ENCODE measurements at regions not wholly inside any gene's neighbourhood (a gene's known extent, or its start where the extent isn't known, plus 50 kb on each side); places are given as distances from the start of the nearest gene placed in this dataset.

GRCh38 chr1:29585656-29586055 is 349.3 kb downstream of the PTPRU start:
- TF ChIP-seq, protein P1, sequence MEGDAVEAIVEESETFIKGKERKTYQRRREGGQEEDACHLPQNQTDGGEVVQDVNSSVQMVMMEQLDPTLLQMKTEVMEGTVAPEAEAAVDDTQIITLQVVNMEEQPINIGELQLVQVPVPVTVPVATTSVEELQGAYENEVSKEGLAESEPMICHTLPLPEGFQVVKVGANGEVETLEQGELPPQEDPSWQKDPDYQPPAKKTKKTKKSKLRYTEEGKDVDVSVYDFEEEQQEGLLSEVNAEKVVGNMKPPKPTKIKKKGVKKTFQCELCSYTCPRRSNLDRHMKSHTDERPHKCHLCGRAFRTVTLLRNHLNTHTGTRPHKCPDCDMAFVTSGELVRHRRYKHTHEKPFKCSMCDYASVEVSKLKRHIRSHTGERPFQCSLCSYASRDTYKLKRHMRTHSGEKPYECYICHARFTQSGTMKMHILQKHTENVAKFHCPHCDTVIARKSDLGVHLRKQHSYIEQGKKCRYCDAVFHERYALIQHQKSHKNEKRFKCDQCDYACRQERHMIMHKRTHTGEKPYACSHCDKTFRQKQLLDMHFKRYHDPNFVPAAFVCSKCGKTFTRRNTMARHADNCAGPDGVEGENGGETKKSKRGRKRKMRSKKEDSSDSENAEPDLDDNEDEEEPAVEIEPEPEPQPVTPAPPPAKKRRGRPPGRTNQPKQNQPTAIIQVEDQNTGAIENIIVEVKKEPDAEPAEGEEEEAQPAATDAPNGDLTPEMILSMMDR (IDR thresholded peaks at IDR 0.05; ENCODE audit: insufficient read depth, low read length, poor library complexity, severe bottlenecking): no peak
- no peaks in the 10 kb centered on the region for H3K27me3 ChIP-seq (ENCODE audit: control insufficient read depth, insufficient read depth, low read length)
- no peak overlapping the region for H3K4me3 ChIP-seq (ENCODE audit: low read depth, low read length)
- H3K36me3 ChIP-seq (ENCODE audit: control insufficient read depth, insufficient read depth, low read length): no peaks in the 10 kb centered on the region
- DNase-seq (ENCODE audit: low read depth): no peak

DNA sequence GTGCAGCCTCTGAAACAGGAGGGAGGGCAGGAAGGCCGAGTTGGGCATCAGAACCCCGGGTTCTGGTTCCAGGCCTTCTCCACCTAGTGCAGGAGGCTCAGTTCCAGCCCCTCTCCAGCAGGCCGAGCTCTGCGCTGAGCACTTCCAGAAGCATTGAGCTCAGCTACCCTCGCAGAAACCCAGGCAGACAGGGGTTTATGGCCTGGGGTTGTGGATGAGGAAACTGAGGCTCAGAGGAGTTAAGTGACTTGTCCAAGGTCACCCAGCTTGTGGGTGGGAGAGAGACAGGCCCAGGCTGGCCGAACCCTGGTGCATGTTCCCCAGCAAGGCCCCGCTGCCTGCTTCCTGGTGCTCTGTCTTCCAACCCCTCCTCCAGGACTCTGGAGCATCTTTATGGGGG is 348.9 kb downstream of the PTPRU start:
- TF ChIP-seq, protein P1 (IDR thresholded peaks at IDR 0.05; ENCODE audit: insufficient read depth, low read length, poor library complexity, severe bottlenecking): no peak
- Histone ChIP-seq H3K36me3 (ENCODE audit: control insufficient read depth, insufficient read depth, low read length) (no peaks in the 10 kb centered on the region), H3K4me3 (ENCODE audit: low read depth, low read length) (no peak overlapping the region), H3K27me3 (ENCODE audit: control insufficient read depth, insufficient read depth, low read length) (no peaks in the 10 kb centered on the region)
- no peak for DNase-seq (ENCODE audit: low read depth)

- H3K27me3 ChIP-seq (ENCODE audit: control insufficient read depth, insufficient read depth, low read length): no peaks in the 10 kb centered on the region
- TF ChIP-seq, protein P1 (IDR thresholded peaks at IDR 0.05; ENCODE audit: insufficient read depth, low read length, poor library complexity, severe bottlenecking): no peak
- no peak overlapping the region for H3K4me3 ChIP-seq (ENCODE audit: low read depth, low read length)
- H3K36me3 ChIP-seq (ENCODE audit: control insufficient read depth, insufficient read depth, low read length): no peaks in the 10 kb centered on the region
- peak; percentile 88 for DNase-seq (ENCODE audit: low read depth)
These were observed 348.5 kb downstream of the PTPRU start for GRCh38 chr1:29584776-29585175.

DNA sequence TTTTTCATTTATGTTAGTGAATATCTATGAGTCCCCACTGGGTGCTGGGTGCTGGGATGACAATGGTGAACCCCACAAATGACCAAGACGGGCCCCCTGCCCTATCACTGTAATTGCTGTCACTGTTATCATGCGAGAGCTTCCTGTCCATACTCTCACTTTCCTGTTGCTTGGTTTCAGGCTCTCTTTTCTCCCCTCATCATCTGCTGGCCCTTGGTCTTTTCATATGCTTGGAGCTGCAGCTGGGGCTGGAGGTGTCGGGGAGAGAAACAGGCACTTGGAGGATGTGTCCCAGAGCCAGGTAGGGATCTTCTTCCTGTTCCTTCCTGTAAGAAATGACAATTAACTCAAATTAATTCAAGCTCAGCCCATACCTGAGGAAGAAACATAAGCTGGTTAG is 348.0 kb downstream of the PTPRU start:
- no peaks in the 10 kb centered on the region for H3K36me3 ChIP-seq (ENCODE audit: control insufficient read depth, insufficient read depth, low read length)
- no peaks in the 10 kb centered on the region for H3K27me3 ChIP-seq (ENCODE audit: control insufficient read depth, insufficient read depth, low read length)
- H3K4me3 ChIP-seq (ENCODE audit: low read depth, low read length): no peak overlapping the region
- DNase-seq (ENCODE audit: low read depth): no peak
- TF ChIP-seq, protein P1 (IDR thresholded peaks at IDR 0.05; ENCODE audit: insufficient read depth, low read length, poor library complexity, severe bottlenecking): no peak

DNA sequence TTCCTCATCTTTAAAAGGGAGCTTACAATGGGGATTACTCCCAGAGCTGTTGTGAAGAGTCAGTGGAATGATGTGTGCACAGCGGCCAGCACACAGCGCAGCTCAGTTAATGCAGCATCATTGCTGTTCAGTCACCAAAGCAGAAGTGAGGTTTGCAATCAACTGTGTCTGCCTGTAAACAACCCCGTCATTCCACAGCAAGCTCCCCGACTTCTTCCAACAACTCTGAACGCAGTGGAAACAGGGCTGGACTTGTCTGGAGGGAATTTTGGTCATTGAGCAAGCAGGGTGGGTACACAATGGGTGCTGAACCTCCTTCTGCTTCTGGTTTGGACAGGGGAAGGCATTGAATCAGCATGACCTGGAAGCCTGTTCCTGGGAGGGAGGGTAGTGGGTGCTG is 347.4 kb downstream of the PTPRU start:
- TF ChIP-seq, protein P1 (IDR thresholded peaks at IDR 0.05; ENCODE audit: insufficient read depth, low read length, poor library complexity, severe bottlenecking): no peak
- DNase-seq (ENCODE audit: low read depth): no peak
- Histone ChIP-seq H3K36me3 (ENCODE audit: control insufficient read depth, insufficient read depth, low read length) (no peaks in the 10 kb centered on the region), H3K4me3 (ENCODE audit: low read depth, low read length) (no peak overlapping the region), H3K27me3 (ENCODE audit: control insufficient read depth, insufficient read depth, low read length) (no peaks in the 10 kb centered on the region)

DNA sequence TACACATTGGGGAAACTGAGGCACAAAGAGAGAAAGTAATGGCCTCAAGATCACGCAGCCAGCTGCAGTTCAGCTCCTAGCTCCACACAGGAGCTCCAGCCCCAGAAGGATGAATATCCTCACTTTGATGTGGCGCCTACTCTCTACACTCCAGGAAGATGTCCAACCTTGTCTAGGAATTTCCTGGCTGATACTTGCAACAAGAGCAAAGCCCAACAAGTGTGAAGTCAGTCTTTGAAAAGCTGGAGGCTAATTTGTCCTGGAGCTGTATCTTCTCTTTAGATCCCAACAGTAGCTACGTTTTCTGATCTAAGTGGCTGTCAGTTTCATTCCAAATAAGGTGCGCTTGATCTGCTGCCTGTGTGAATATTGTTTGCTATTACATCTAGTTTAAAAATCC is 344.9 kb downstream of the PTPRU start:
- Histone ChIP-seq H3K4me3 (ENCODE audit: low read depth, low read length) (no peak overlapping the region), H3K27me3 (ENCODE audit: control insufficient read depth, insufficient read depth, low read length) (no peaks in the 10 kb centered on the region), H3K36me3 (ENCODE audit: control insufficient read depth, insufficient read depth, low read length) (no peaks in the 10 kb centered on the region)
- DNase-seq (ENCODE audit: low read depth): no peak
- TF ChIP-seq, protein P1 (IDR thresholded peaks at IDR 0.05; ENCODE audit: insufficient read depth, low read length, poor library complexity, severe bottlenecking): no peak

All from kidney epithelial cell (primary cell).